HG02763 (cell line): ENCODE measurements at regions not wholly inside any gene's neighbourhood (a gene's known extent, or its start where the extent isn't known, plus 50 kb on each side); places are given as distances from the start of the nearest gene placed in this dataset.

ENCODE experiments used
- ATAC-seq: cut with Tn5 transposase; IDR thresholded peaks from one replicate; pipeline ENCODE4 v1.9.1; 2021; ENCODE audit warnings: mild to moderate bottlenecking, moderate library complexity; ENCODE audit not compliant: unreplicated experiment

DNA sequence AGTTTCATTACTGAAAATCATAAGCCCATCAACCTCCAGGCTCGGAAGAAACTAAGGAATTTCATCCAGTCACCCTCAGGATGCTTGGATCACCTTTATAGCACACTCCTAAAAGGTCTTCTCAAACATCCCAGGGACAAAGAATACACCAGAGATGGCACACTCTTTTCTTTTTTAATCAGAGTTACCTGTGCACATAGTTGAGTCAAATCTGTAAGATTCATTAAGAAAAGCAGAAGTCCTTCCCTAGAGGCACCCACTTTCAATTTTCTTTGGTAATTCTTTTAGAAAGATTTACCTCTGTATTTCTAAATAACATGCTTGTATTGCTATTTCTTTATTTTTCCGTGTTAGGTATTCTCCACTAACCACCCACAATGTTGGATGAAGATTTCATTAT is 50.6 kb upstream of the IL6 start:
- no peak for ATAC-seq

DNA sequence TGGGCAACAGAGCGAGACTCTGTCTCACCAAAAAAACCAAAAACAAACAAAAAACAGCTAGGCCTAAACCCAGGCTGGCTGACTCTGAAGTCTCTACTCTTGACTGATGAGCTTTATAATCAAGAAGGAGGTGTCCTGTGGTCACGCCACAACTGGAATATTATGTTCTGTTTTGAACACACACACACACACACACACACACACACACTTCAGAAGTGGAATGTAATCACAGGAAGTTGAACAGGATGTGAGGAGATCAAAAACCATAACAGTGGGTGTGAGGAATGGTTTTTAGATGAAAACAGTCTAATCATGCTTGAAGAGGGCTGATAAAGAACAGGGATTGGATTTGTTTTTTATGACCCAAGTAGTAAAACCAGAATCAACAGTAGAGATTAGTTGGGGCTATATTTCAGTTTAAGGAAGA is 51.1 kb upstream of the IL6 start:
- no peak for ATAC-seq

DNA sequence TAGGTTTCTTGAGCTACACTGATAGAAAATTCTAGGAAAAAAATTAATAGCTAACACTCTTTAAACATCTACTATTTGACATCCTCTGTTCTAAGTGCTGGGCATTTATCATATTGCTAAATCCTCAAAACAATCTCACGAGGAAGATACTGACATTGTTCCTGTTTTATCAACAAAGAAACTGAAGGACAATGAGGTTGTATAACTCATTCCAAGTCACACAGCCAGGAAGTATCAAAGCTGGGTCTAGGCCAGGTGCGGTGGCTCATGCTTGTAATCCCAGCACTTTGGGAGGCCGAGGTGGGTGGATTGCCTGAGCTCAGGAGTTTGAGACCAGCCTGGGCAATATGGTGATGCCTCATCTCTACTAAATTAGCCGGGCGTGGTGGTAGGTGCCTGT is 51.6 kb upstream of the IL6 start:
- ATAC-seq, result no peak

DNA sequence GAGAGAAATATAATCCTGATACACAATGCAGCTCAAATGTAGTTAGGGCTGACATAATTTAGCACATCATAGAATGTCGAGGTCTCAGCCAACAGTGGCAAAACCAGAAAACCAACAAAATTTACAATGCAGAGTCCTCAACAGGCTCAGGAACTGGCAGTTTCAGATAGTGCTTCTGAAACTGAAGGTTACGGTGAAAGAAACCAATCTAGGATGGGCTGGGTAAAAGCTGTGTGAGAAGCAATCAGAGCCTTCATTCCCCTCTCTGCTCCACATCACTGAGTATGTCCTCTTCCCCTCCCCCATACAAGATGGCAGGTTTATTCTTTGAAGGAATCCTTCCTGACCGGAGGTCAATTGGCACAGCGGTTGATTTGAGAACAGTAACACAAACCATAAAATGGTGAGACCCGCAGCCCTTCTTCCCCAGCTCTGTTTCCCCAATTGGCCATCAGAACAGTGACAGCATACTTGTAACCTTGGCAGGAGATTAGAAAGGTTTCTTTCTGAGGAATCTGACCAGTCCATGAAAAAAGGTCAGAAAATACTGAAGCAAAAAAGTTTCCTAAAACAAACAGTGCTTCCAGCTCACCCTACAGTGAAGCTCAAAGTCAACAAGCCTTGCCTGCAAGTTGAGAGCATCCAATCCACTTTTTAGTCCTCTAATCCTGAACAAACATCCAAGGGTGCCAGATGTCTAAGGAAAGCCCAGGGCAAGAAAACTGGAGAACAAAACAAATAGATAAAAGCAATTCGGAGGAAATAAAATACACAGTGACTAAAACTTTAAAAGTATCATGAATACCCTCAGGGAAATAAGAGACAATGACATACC is 53.9 kb upstream of the IL6 start:
- ATAC-seq, result peak; percentile 75

DNA sequence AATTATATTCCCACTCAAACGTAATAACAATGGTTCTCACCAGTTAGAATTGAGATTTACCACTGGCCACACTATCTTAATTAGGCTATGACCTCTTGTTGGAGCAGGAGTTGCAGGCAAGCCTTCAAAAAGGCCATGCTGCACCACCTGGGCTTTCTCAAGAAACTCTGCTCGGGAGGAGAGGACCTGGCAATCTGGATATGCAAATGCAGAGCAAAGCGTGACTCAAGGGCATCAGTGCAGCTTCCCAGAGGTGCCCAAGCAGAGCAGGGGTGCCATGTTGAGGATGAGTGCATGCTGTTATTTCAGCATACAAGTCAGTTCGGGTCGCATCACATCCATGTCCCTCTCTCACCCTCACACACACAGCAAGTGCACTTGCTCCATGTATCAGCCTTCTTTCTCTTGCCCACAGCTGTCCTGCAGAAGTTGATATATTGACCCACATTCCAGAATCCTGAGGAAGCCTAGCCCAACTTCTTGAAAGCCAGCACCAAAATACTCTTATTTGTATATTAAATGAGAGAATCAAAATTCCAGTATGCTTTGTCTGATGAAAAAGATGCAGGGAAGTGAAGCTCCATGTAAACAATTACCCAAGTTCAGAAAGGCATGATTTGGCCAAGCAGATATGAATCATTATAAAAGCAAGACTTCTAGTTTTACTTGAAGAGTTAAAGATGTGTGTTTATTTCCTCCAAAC is 55.7 kb upstream of the IL6 start:
- no peak for ATAC-seq

DNA sequence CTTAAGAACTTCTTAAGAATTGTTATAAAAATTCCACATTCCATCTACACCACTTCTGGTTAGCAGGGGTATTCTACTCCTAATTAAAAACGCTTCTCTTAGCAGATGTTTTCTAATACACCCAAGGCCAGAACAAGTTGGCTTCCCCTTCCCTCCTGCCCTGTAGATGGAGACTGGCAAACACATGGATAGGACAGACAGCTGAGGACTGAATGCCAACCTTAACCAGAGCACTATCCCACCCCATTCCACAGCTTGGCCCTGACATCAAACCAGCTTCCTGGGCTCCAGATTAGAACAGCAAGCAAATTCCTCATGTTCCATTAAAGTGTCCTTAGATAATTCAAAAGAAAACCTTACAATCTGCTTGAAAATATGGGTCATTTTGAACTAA is 56.6 kb upstream of the IL6 start:
- no peak for ATAC-seq

DNA sequence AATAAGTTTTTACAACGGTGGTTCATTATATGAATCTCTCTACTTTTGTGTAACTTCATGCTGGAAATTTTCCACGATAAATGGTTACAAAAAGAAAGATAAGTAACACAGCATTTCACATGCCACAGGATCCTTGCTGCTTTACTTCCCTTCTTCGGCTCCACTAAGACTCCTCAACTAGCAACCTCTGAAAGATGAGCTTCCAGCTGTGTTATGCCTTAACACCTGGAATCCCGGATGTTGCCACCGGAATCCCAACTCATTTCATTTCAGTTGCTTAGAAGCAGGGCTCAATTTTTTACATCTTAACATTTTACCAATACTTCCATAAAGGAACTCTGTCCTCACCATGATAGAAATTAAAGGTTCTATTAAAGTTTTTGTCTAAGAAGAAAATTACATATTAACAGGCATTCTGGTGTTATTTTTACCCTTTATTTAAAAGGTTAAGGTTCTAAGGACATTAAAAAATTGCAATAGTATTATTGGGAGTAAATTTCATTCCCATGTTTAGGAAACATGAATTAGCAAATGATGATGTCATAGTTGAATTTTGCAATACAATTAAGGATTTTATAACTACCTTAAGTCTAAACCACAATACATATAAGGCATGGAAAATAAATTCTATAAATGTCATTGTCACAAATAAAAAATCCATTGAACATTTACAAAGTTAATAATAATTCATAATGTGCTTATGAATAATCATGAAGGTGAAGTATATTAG is 57.1 kb upstream of the IL6 start:
- no peak for ATAC-seq

DNA sequence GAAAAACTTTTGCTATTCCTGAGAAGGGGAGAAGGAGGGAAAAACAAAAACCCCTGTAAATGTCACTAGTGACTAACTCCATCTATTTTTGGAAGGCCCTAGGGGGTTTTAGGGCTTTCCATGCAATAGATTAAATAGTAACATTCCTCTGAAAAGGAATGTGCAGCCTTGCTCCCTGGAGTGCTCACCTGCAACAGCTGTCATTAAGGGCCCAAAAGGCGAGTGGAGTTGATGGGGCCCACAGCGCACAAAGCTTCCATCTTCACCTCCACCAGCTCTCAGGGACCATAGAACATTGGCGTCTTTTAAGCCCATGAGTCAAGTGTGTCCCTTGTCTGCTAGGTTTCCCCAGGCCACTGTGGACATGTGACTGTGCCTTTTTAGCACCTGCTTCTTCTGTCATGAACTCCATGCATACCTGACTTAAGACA is 58.0 kb upstream of the IL6 start:
- no peak for ATAC-seq

DNA sequence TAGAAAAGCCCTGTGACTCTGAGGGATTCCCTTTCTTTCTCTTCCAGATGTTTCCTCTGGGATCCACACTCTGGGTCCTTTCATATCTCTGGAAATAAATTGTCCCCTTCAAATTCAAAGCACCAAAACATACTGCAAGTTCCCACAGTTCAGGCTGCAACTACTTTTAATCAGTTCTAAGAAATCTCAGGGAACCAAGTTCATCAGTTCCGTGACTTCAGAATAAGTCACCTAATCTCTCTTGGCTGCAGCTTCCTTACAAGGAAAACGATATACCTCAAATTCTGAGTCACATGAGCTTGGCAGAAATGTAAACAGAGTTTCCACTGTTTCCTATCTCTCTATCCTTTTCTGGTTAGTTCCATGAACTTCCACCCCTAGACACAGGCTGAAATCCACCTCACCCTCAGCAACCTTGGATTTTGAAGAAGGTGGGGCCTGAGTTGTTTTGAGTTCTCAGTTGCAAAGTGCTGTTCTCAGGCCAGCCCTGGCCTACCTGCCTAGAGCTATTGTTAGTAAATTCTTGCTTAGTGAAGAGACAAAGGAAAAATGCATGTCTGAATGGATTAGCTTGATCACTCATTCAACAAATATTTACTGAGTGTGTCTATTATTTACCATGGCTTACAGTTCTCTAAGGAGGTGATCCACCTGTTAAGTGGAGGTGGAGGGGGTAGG is 59.3 kb upstream of the IL6 start:
- no peak for ATAC-seq

DNA sequence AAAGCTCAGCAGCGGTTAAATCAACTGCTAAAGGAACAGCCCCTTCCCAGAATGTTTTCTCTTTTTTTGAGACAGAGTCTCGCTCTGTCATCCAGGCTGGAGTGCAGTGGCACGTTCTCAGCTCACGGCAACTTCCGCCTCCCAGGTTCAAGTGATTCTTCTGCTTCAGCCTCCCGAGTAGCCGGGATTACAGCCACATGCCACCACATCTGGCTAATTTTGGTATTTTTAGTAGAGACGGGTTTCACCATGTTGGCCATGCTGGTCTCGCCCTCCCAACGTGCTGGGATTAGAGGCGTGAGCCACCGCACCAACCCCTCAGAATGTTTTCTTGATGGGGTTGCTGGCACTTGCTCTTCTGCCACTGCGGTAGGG is 59.8 kb upstream of the IL6 start:
- no peak for ATAC-seq

DNA sequence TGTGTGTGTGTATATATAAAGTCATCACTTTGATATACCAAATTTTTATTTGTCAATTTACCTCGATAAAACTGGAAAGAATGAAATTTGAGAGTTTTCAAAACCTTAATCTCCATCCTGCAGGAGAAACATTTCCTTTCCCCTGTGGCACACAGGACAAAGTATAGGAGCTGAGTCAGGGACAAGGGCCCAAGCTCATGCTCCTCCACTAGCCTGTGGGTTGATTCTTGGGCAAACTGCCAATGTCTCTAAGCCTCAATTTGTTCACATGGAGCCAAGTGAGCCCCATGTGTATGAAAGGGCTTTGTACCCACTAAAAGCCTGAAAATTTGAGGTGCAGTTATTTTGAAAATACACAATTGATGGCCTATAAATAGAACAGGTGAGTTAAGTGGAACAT is 60.3 kb upstream of the IL6 start:
- no peak for ATAC-seq

DNA sequence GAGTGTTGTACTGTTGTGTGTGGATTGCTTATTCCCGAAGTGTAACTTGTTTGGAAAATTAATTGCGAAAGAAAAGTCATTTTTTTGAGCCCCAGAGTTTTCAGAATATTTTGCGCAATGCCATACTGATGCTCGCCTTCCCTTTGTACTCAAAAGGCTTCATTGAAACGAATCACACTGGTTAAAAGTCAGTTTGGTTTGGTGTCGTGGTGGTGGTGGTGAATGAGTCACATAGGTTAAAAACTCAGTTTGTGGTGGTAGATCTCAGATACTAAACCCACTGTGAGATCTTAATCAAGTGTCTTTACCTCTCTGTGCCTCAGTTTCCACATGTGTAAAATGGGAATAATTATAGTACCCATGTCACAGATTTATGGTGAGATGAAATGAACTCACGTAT is 61.1 kb upstream of the IL6 start:
- no peak for ATAC-seq

DNA sequence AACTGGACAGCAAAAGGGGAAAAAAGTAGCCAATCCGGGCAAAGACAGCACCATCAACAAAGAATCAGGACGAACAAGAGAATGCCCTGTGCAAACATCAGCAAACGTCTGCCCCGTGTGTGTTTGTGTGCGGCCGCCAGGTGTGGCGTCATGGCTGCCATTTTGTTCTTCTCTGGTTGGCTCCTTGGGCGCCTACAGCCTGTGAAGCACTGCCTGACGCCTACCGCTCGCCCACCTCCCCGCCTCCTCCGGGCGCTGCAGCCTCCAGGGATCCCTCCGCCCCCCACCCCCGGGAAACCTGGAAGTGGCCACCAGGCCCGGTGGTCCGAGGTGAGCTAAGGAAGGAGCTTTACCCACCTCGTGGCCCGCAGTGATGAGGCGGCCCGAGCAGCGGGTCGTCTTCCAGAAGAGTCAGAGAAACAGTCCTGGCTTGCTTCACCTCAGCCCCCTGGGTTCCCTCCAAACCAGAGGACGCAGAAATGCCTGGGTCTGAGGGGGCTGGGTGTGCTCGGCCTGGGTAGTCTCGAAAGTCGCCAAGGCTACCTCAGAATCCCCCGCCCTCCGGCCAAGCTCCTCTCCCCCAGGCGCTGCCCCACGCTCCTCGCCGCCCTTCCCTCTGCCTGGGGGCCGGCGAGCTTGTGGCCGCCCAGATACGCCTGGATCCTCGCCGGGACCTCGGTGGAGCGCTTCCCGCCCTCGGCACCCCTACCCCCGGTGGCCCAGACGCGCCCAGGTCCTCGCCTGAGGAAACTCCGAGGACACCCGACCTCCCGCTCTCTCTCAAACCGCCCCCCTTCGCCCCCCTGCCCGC is 61.8 kb upstream of the IL6 start:
- ATAC-seq, result no peak

DNA sequence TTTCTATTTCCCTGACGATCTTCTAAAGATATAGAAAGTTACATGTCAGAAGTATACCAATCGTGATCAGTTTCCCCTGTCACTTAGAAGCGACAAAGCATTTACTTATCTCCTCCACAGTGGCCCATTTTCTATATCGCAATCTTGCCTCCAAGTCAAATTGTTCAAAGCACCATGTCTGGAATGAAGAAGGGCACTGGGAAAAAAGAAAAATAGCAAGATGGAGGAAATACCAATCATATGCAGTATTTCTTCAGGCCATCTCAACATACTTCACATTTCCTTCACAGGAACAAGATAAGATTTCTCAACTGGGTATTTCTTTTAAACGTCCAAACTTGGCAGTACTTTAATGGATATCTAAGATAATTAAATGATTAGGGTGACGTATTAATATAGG is 63.3 kb upstream of the IL6 start:
- no peak for ATAC-seq

DNA sequence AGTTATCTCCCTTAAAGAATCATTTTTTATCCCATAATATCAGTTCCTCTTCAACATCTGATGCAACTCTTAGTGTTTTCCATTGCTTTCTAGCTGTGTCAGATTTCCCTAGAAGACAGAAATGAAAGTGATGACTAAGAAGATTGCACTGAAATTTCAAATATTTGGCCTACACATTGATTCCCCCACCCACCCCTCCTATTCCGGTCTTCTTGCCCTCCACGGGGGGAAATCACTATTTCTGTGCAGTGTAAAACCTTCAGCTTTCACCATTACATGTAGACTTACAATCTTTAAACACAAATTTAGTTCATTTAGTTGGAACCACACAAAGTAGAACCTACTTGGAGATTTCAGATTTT is 63.7 kb upstream of the IL6 start:
- no peak for ATAC-seq

DNA sequence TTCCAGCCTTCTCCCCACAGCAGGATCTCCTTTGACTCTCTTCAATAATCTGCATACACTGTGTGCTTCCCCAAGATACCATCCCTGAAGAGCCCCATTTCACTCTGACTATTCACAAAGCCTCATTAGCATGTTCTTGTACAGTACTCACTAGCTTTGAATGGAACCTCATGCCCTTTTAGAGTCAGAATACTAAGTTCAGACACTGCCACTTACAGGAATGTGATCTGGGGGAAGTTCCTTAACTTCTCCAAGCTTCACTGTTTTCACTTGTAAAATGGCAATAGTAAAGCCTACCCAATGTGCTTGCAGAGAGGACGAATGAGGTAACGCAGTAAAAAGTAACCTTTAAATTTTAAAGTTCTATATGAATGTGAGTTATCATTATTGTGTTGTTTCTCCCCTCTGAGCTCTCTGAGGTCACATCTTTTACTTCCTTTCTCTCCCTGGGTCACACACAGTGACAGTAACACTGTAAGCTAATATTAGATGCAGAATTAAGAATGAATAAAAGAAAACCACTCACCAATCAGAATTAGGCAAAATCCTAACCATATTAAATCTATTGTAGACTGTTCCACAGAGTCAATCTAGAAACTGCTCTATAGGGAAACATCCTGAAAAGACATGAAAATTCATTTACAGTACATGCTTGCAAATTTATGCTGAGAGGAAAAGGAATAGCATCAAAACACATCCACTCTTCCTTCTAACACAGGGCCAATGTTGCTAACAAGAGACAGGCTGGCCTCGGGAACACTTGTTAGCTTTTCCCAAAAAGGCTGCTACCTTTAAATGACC is 64.2 kb upstream of the IL6 start:
- no peak for ATAC-seq

DNA sequence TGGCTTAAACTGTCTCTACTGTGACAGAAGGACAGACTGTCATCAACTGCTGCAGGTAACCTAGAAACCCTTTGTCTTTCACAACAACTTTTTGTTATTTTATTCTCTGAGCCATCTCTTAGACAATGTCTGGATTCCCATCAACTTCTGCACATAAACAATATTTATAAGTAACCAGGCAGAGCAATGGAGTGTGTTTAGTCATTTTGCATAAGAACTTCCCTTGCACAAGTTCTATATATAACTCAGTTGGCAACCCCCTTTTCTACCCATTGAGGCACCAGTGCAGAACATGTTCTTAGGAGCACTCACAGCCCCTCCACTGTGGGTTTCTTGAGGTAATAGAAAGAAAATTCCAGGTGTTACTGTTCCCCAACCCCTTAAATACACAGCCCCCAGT is 65.0 kb upstream of the IL6 start:
- peak; percentile 43 for ATAC-seq

DNA sequence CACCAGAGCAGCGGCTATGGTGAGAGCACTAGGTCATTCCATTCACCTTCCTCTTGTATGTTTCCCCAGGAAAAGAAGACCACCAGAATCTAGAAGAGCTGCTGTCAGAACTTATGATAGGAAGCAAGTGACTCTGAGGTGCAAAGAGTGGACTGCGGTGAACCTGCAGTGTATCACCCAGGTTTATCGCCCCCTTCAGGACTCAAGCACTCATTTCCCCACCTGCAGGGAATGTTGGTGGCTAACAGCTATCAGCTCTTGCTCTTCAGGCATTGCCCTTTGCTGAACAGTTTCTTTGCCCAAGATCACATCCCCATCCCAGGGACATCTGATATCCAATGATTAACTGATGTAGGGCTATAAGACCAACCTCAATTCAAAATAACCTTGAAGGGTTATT is 66.3 kb upstream of the IL6 start:
- no peak for ATAC-seq

DNA sequence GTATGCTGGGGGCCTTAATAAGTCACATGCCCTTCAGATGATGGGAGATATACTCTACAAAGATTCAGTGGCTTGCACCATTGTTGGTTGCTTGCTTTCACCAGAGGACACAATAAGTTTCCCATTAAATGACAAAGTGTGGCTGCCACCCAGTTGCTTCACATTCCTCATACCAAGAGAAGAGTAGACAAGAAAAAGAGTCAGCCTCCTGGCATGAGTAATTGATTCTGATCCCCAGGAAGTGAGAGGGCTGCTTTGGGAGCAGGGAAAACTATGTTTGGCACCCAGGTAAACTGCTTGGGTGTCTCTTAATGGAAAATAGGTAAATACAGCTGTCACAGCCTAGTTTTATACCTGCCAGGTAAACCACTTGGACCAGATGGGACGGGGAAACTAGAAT is 66.7 kb upstream of the IL6 start:
- ATAC-seq, result no peak

DNA sequence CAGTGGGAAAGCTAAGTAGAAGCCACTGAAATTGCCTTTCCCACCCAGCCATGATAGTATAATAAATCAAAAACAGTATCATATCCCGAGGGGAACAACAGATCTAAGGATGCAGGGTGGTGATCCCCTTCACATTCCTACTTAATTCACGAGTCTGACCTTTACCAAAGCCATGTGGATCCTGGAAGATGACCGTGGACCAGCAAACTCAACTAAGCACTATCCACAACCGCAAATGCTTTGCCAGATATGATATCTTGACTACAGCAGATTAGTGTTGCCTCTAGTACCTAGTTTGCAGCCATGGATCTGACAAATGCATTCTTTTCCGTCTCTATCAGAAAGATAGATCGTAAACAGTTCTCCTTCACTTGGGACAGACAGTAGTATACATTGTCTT is 67.3 kb upstream of the IL6 start:
- no peak for ATAC-seq
